ENCODE measurements at regions not wholly inside any gene's neighbourhood (a gene's known extent, or its start where the extent isn't known, plus 50 kb on each side); places are given as distances from the start of the nearest gene placed in this dataset.

- peak in 2 of 56 donors; percentile 16 to 39 for DNase-seq
These were observed 520.7 kb downstream of the EIPR1 start for GRCh38 chr2:2856723-2857415.

- peak in 4 of 56 donors; percentile 26 to 34 (median 30) for DNase-seq
These were observed 522.3 kb downstream of the EIPR1 start for GRCh38 chr2:2855297-2855696.

GRCh38 chr2:2853346-2853745 is 522.3 kb upstream of the MYT1L start:
- DNase-seq = no peak

GRCh38 chr2:2851806-2852777 is 521.0 kb upstream of the MYT1L start:
- DNase-seq = no peak

GRCh38 chr2:2851316-2851715 is 520.2 kb upstream of the MYT1L start:
- DNase-seq = no peak

- DNase-seq = no peak
These were observed 519.8 kb upstream of the MYT1L start for GRCh38 chr2:2850859-2851258.

GRCh38 chr2:2850218-2850755 is 519.2 kb upstream of the MYT1L start:
- no peak for DNase-seq

GRCh38 chr2:2849464-2850217 is 518.6 kb upstream of the MYT1L start:
- no peak for DNase-seq

- peak in 10 of 56 donors; percentile 5 to 54 (median 20) for DNase-seq
These were observed 517.7 kb upstream of the MYT1L start for GRCh38 chr2:2848621-2849333.

- no peak for DNase-seq
These were observed 517.1 kb upstream of the MYT1L start for GRCh38 chr2:2848198-2848597.

GRCh38 chr2:2847209-2847676 is 516.2 kb upstream of the MYT1L start:
- peak in 3 of 56 donors; percentile 5 to 33 (median 16) for DNase-seq

- DNase-seq = peak in 19 of 56 donors; percentile 4 to 60 (median 32)
These were observed 515.5 kb upstream of the MYT1L start for GRCh38 chr2:2846332-2847208.

GRCh38 chr2:2845806-2846315 is 514.8 kb upstream of the MYT1L start:
- DNase-seq = no peak

- DNase-seq = no peak
These were observed 514.2 kb upstream of the MYT1L start for GRCh38 chr2:2845267-2845666.

GRCh38 chr2:2843969-2844548 is 513.0 kb upstream of the MYT1L start:
- DNase-seq = no peak

GRCh38 chr2:2842466-2842865 is 511.4 kb upstream of the MYT1L start:
- DNase-seq = no peak

- DNase-seq = peak in 1 of 56 donors; percentile 11
These were observed 509.7 kb upstream of the MYT1L start for GRCh38 chr2:2840681-2841300.

Data from nucleus accumbens (tissue), 56 donors.